HG03565 (cell line): ENCODE measurements at regions not wholly inside any gene's neighbourhood (a gene's known extent, or its start where the extent isn't known, plus 50 kb on each side); places are given as distances from the start of the nearest gene placed in this dataset.

Source experiments
- ATAC-seq: cut with Tn5 transposase; IDR thresholded peaks from one replicate; pipeline ENCODE4 v1.9.1; 2021; ENCODE audit warnings: mild to moderate bottlenecking, moderate library complexity; ENCODE audit not compliant: unreplicated experiment

DNA sequence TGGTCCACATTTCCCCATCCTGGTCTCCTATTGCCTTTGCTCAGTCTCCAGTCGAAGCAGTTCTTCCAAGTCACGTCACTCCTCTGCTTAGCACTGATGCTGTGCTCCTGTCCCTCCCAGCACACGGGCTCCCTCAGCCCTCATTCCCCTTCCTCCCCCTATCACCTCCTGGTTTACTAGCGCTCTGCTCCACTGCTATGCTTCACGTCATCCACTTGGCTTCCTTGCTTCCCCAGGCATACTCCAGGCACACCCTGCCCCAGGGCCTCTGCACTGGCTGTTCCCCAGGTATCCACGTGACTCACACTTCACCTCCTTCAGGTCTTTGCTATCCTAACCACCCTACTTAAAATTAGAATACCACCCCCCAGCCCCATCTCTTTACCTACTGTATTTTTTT lies 269.3 kb downstream of the GLI2 start:
- ATAC-seq = no peak

DNA sequence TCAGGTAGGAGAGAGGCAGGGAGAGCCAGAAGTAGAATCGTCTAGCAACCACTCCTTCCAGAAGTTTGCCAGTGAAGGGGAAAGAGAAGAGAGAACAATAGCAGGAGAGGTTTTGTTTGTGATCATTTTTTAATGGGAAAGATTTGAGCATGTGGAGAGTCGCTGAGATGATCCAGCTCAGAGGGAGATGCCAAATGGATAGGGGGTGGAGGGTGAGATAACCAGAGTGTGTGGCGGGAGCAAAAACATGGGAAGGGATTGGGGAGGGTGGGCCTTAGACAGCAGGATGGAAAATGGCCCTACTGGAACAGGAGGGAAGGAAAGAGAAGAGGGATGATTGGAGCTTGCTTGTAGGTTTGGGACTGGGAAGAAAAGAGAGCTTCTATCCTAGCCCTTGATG lies 269.8 kb downstream of the GLI2 start:
- no peak for ATAC-seq

DNA sequence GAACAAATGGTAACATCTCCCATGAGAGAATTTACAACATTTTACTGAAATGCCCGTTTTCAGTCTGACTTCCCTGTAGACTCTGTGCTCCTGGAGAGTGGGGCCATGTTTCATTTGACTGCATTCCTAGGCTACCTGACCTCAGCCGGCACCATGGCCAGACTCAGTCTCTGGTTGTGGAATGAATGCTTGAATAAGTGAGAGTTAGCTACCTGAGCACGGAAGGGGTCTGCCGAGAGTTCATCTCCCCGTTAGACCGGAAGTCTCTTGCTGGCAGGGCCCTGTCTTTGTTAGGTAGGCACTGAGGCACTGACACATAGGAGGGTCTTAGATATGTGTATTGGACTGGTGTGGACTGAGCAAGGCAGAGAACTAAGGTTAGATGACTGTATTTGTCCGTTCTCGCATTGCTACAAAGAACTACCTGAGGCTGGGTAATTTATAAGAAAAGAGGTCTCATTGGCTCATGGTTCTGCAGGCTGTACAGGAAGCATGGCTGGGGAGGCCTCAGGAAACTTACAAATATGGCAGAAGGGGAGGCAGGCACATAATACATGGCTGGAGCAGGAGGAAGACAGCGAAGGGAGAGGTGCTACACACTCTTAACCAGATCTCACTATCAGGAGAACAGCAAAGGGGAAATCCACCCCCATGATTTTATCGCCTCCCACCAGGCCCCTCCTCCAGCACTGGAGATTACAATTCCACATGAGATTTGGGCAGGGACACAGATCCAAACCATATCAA lies 271.2 kb downstream of the GLI2 start:
- ATAC-seq = no peak

DNA sequence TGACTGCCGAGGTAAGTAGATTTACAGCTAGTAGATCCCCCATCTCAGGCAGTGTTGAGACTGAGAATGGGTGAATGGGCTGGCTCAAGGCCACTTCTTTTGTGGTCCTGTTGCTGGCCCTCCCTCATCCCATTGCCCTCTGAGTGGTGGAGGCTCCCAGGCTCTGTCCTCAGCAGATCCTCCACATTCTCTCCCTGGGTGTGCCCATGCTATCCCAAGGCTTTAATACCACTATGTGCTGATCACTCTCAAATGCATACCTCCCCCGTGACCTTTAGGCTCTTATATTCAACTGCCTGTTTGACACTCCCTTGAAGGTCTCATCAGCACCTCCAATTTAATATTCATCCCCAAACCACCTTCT lies 271.8 kb downstream of the GLI2 start:
- no peak for ATAC-seq

DNA sequence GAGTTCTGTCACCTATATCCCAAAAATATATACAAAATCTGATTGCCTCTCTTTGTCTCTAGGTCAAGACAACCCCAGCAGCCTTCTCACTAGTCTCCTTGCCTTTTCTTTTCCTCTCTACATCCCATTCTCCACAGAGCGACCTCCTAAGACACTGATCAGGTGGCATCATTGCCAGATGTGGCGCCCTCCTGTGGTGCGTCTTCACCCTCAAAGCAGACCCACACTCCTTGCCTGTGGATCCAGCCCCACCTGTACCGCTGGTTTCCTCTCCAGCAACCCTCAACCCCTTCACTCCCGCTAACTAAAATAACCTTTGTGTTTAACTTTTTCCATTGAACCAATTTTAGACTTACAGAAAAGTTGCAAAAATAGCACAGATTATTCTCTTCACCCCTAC lies 273.3 kb downstream of the GLI2 start:
- no peak for ATAC-seq

DNA sequence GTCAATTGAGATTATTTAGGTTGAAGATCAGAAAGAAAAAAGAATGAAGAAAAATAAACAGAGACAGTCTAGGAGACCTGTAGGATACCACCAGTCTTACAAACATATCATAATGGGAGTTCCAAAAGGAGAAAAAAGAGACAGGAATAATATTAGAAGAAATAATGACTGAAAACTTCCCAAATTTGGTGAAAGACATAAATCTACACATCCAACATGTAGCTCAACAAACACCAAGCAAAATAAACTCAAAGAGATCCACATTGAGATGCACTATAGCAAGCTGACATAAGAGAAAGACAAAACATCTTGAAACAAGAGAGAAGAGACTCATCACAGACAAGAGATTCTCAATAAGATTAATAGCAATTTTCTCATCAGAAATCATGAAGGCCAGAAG lies 274.0 kb downstream of the TFCP2L1 start:
- no peak for ATAC-seq

DNA sequence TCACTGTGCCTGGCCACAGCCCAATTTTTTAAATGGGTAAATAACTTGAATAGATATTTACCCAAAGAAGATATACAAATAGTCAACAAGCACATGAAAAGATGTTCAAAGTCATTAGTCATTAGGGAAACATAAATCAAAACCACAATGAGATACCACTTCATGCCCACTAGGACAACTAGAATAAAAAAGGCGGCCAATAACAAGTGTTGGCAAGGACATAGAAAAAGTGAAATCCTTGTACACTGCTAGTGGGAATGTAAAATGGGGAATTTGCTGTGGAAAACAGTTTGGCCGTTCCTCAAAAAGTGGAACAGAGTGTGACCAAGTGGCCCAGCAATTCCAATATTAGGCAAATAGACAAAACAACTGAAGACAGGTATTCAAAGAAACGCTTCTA lies 270.1 kb downstream of the TFCP2L1 start:
- no peak for ATAC-seq

DNA sequence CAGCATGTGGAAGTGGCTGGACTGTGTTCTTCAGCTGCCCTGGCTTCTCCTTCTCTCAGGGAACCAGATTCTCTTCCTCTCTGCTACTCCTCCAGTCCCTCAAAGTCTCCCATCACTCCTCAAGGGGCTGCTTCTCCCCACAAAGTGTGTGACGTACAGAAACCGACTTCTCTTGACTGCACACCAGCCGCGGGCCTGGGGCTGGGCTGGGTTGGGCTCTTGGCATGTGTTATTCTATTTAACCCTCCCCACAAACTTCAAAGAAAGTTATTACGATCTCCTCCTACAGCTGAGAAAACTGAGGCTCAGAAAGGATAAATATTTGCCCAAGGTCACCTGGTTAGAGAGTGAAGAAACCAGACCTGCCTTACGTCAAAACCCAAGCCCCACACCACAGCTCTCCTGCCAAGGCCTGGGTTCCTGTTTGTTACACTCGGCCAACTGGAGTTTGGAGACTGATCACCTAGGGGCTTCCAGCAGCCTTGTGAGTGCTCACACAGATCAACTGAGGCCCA lies 269.0 kb downstream of the TFCP2L1 start:
- no peak for ATAC-seq

DNA sequence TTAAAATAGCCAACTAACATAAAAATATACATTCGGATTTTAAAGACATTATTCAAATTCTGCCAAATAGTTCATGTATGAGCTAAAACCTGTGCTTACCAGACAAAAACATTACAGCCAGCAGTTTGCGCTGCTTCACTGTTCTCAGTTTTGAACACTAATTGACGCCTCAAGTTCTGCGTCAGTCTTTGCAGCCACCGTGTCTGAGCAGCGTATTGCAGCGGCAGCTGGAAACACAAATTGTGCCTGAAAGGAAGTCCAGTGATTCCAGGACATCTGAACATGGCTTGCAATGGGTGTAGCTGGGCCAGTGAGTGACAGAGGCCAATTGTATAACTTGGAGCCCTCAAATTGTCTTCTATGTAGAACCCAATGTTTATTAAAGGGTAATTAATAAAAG lies 267.6 kb downstream of the TFCP2L1 start:
- ATAC-seq = no peak

DNA sequence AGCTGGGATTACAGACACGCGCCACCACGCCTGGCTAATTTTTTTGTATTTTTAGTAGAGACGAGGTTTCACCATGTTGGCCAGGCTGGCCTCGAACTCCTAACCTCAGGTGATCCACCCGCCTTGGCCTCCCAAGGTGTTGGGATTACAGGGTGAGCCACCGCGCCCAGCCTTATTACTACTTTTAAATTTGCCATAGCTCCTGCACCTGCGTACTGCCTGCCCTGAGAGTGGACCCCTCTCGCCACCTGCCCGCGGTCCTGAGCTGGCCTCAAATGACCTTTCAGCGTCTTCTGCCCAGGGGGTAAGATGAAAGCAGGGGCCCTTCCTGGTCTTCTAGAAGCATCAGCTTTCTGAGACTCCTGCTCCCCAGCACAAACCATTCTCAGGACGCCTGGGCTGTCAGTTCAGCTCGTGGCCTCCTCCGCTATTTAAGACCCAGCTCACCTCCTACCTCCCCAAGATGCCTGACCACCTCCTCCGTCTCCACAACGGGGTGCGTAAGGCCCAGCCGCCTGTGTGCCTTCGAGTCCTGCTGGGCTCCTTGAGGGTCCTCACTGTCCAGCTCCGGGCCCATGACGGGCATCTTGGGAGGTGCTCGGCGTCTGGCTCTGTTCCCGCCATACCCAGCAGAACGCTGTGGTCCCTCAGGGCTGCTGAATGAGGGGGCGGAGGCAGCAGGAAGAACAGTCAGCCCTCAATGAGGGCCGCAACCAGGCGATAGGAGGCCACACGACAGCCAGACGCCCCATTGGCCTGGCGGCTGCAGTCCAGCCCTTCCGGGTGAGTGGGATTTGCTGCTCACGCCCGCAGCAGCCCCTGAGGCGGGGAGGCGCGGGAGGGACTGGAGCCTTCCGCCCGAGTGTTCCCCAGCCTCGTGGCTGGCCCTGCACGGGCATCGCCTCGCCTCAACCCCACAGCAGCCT lies 266.6 kb downstream of the TFCP2L1 start:
- ATAC-seq = no peak

DNA sequence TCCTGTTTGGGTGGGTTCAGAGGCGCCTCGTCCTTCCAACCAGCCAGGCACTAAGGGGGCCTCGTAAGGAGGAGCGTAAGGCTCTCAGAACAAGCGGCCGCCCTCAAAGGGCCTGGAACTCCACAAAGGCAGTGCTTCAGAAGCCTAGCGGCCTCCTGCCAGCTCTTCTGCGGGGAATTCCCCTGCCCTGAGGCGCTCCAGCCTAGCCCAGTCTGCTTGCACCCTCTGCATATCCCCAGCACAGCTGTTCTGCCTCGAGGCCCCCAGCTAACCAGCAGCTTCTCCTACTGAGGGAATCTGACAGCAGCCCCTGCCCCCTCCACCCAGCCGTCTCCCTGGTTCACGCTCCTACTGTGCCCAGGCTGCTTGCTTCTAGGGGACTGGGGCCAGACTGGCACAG lies 265.9 kb downstream of the TFCP2L1 start:
- ATAC-seq = no peak

DNA sequence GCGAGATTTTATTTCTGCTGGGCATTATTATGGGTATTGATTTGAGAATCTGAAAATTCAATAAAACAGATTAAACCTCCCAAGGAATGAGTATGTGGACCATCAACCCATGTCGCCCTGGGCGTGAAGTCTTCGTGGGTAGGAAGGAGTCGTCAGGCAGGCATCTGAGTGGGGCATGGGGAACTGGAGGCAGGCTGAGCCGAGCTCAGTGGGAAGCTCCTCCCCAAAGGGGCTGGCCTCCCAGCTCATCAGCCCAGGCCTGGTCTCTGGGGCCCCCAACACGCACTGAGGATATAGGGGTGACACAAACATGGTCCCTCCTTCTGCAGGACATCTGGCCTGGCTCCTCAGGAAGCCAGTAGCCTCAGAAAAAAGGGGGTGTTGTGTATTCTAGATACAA lies 265.2 kb downstream of the TFCP2L1 start:
- no peak for ATAC-seq

DNA sequence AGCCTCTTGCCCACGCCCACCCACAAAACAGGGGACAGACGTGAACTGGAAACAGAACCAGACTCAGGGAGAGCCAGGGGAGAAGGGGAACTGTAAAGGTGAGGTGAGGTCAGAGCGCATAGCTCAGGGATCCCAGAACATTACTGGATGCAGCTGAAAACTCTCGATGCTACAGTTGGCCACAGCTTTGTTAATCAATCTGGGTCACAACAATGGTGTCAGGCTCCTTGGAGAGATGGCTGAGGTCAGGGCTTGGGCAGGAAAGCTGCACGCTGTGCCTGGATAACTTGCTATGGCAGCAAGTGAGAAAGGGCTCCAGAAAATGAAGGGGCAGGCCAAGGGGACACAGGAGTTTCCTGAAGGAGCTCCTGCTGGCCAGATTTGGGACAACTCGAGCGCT lies 263.3 kb downstream of the TFCP2L1 start:
- no peak for ATAC-seq

DNA sequence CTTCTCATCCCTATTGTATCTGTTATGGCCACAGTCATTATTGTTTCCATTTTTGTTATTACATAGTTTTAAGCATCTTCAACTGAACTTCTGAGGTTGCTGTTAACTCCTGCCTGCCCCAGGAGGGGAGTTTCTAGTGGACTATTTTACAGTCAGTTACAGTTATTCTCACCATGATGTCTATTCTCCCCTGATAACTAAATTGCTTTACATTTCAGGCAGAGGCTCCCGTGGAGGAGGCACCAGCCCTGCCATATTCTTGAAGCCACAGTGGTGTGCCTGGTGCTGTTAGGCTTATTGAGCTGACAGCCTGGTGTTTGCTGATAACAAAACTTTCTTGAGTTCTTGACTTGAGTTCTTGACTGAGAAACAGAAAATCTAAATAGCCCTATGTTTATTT lies 256.4 kb downstream of the TFCP2L1 start:
- no peak for ATAC-seq

DNA sequence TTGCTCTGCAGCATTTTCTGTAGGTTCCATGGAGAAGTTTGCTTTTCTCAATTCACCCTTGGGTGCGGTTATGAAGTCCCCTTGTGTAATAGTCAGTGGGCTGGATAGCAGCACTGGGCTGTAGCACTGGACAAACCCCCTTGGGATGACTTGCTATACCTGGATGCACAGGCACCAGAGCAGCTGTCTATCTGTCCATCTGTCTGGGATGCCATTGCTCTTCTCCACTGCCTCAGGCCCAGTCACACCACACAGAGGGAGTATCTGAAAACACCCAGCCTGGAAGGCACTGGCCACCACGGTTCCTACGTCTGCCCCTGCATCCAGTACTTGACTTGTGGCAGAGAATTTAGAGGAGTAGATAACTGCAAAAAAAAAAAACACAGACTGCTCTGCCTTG lies 254.5 kb downstream of the TFCP2L1 start:
- ATAC-seq = no peak

DNA sequence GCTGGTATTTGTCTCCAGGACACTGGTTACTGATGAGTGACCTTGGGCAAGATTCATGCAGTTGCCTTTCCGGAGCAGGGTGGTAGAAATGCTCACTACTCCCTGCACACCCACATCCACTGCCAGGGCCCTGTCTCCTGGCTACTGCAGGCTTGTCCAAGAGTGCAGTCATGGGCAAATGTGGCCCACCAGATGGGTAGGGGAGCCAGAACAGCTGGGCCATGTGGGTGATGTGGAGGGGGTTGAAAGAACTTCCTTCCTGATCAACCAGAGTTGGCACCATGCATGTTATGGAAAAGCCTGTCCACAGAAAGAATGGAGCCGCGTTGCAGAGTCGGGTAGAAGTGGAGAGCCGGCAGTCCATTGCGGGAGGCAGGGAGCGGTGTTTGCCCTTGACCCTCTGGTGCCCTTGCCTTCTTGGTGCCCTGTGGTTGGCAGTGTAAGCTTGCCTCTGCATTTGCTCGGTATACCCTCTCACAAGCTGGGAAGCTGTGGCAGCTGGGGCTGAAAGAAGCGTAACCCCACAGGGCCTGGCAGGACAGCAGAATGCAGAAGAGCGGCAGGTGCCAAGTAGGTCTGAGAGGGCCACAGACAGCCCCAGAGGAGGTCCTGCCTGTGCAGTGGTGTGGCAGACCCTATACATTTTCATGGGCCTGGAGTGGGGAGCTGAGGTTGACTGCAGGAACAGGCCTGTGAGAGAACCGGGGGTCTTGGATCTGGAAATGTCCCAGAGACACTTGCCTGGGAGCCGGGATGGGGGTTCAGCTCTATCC lies 253.2 kb downstream of the TFCP2L1 start:
- ATAC-seq = no peak

DNA sequence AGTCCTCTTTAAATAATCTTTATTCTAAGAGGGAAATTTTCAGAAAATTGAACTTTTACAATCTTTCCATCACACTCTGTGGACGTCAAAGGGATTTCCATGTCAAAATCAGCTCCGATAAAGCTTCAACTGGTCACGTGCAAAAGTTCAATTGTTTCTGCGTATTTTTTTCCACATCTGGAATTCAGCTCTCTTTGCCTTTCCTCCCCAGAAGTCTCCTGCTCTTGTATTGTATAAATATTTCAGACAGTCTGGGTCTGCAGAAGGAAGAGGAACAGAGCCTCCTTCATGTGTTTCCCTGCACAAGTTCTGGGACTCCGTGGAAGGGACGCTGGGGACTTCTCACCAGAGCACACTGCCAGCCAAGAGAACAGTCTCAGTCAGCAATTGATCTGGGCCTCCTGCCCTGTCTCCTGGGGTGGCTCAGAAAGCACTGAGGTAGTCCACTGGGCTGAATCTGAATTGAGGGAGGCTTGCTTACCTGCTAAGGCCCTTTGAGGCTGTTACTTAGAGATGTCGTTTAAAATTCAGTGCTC lies 251.5 kb downstream of the TFCP2L1 start:
- no peak for ATAC-seq

DNA sequence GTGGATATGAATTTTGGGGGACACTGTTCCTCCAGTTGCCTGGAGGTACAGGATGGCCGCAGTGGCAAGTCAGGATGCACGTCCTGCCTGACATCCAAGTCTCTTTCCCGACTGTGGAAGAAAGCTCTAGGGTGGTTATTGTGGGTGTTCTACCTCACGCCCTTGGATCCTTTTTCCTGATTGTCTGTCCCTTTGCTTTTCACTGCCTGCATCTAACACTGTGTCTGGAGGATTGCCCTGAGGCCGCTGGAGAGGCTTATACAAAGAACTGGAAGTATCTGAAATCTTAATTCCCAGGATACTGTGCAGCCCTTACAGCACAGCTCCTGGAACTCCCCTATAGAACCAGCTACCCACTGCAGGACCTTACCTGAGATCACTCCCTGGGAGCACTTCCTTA lies 250.5 kb downstream of the TFCP2L1 start:
- ATAC-seq = no peak

DNA sequence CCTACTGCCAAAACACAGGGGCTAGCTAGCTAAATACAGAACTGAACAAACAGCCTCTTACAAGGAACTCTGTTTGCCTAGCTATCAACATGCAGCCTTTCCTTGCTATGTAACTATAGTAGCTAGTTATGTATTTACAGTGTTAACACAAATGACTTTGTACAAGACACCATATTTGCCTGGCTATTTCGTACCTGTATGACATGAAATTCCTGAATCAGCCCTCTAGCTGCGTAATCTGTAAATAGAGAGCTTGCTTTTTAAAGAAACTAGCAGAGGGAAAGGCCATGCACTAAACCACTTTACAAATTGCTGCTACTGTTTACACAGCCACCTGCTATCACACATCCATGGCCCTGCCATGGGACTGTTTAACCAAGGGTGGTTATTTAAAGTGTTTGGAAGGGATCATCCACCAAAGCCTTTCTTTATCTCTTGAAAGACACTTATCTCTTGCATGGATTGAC lies 248.7 kb downstream of the TFCP2L1 start:
- ATAC-seq = no peak

DNA sequence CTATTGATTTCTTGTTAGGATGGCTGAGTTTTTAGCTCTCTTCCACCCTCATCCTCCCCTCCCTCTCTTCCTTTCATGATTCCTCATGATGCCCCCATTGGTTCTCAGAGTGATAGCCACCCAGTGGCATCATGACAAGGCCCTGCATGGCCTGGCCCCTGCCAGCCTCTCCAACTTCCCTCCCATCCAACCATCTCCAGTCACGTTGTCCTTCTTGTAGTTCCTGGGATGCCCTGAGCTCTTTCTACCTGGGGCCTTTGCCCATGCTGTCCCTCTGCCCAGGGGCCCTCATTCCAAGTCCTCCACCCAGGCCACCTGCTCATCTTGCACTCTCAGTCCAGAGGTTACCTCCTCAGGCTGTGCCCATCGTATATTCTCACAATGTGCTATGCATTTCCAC lies 247.5 kb downstream of the TFCP2L1 start:
- ATAC-seq = no peak

DNA sequence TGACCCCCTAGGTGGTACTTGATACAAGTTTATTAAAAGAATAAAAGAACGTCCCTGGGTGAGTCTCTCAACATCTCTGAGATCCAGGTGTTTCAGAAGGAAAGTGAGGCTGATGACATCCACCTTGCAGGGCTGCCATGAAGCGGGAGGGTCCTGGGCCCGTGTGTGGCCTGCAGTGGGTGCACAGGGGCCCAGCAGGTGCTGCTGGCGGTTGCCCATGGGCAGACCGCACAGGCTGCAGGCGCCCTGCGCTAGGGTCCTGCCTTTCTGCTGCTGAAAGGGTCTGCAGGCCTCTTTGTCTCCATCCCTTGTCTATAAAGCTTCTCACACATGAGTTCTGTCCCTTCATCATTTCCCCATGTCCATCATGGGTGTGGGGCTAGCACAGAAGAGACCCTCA lies 247.0 kb downstream of the TFCP2L1 start:
- no peak for ATAC-seq
